Mesodermal cell (in vitro differentiated cells): ENCODE measurements at regions not wholly inside any gene's neighbourhood (a gene's known extent, or its start where the extent isn't known, plus 50 kb on each side); places are given as distances from the start of the nearest gene placed in this dataset.
"Not testable (repeated sequence)": the region's sequence is repeated elsewhere in the genome, so short reads cannot be mapped to it uniquely, and the experiment has no call there.

Experiments used
- H3K27ac ChIP-seq: 2 replicates; pipeline ENCODE4 v1.7.0; 2013; ENCODE audit warnings: mild to moderate bottlenecking, low read depth, low read length, moderate library complexity; ENCODE audit not compliant: severe bottlenecking
- H3K36me3 ChIP-seq: 2 replicates; pipeline ENCODE4 v1.7.1; 2013; ENCODE audit warnings: mild to moderate bottlenecking, low read length, moderate library complexity; ENCODE audit not compliant: control insufficient read depth, insufficient read depth
- H3K4me1 ChIP-seq: one replicate; pipeline ENCODE4 v1.7.1; 2013; ENCODE audit warnings: mild to moderate bottlenecking, low read length; ENCODE audit not compliant: insufficient read depth, control insufficient read depth, poor library complexity, severe bottlenecking
- H3K4me3 ChIP-seq: 2 replicates; pipeline ENCODE4 v1.7.0; 2013; ENCODE audit warnings: low read length, control low read depth, mild to moderate bottlenecking; ENCODE audit not compliant: insufficient read depth, poor library complexity, severe bottlenecking; ENCODE audit errors: extremely low read depth
- H3K9me3 ChIP-seq: 2 replicates; pipeline ENCODE4 v1.7.1; 2013; ENCODE audit warnings: mild to moderate bottlenecking, low read length, moderate library complexity; ENCODE audit not compliant: control insufficient read depth
- WGBS, 2 experiments: methylation state at CpG; one replicate each; pipeline ENCODE4 v1.1.5; 2013; ENCODE audit warnings: missing lambda C conversion rate in 2 of 2; ENCODE audit not compliant: insufficient coverage in 2 of 2; 5-methylcytosine and 5-hydroxymethylcytosine counted together

DNA sequence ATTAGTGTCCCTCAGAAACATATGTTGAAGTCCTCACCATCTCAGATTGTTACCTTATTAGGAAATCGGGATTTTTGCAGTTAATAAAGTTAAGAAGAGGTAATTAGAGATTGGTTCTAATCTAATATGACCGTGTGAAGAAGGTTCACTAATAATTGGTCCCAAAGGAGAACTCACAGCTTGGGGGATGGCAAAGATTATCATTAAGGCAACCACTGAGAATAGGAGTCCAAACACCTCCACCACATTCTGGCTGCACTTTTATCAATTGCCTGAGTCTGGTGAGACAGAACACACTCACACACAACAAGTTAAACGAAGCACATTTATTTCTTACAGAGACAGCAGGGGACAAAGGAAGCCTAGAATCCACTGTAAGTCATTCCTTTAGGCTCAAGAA, 94.9 kb upstream of the PRDM9 start:
- Histone ChIP-seq H3K4me3 (no peak overlapping the region), H3K9me3 (no peaks in the 10 kb centered on the region), H3K4me1 (no peaks in the 10 kb centered on the region), H3K27ac (no peak overlapping the region), H3K36me3 (no peaks in the 10 kb centered on the region)
- WGBS, 2 experiments, result 83 to 87% methylated on average over 1 to 3 of the region's 3 CpGs

DNA sequence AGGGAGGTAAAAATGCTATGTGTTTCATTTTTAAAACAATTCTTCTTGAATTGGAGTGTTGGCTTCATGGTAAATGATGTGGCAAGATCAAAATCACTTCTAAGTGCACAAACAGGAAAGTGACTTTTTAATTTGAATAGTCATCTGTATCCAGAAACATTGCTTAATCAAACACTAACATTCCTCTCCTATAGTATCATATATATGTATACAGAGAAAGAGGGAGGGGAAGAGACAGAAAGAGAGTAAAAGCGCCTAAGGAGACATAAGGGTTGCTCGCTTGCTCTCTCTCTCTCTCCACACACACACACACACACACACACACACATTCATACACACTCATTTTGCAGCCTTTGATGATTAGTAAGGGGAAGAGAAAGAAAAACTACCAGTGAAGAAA, 95.4 kb upstream of the PRDM9 start:
- H3K4me3 ChIP-seq, result no peak overlapping the region
- H3K9me3 ChIP-seq, result no peaks in the 10 kb centered on the region
- H3K4me1 ChIP-seq, result no peaks in the 10 kb centered on the region
- WGBS, 2 experiments, result no CpG with 5 or more reads among the region's 2 CpGs
- H3K36me3 ChIP-seq, result no peaks in the 10 kb centered on the region
- H3K27ac ChIP-seq, result no peak overlapping the region

DNA sequence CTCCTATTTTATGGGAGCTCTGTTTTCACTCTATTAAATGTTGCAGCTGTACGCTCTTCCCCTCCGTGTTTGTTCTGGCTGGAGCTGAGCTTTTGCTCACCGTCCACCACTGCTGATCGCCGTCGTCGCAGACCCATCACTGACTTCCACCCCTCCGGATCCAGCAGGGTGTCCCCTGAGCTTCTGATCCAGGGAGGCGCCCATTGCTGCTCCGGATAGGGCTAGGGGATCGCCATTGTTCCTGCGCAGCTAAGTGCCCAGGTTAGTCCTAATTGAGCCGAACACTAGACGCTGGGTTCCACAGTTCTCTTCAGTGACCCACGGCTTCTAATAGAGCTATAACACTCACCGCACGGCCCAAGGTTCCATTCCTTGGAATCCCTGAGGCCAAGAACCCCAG, 96.2 kb upstream of the PRDM9 start:
- Histone ChIP-seq H3K36me3 (no peaks in the 10 kb centered on the region), H3K4me1 (no peaks in the 10 kb centered on the region), H3K27ac (no peak overlapping the region), H3K9me3 (no peaks in the 10 kb centered on the region), H3K4me3 (no peak overlapping the region)
- WGBS, 2 experiments, result 87 to 88% methylated on average over 16 to 17 of the region's 17 CpGs

DNA sequence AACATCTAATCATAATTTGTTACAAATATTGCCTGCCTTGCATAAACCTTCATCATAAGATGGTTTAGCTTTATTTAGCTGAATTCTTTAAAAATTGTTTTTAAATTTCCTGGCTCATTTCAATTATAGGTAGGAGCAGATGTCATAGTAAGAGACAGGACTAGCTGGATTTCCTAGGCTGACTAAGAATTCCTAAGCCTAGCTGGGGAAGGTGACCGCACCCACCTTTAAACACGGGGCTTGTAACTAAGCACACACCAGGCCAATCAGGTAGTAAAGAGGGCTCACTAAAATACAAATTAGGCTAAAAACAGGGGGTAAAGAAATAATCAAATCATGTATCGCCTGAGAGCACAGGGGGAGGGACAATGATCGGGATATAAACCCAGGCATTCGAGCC, 96.6 kb upstream of the PRDM9 start:
- 96 to 100% methylated on average over 1 to 4 of the region's 5 CpGs for WGBS, 2 experiments

DNA sequence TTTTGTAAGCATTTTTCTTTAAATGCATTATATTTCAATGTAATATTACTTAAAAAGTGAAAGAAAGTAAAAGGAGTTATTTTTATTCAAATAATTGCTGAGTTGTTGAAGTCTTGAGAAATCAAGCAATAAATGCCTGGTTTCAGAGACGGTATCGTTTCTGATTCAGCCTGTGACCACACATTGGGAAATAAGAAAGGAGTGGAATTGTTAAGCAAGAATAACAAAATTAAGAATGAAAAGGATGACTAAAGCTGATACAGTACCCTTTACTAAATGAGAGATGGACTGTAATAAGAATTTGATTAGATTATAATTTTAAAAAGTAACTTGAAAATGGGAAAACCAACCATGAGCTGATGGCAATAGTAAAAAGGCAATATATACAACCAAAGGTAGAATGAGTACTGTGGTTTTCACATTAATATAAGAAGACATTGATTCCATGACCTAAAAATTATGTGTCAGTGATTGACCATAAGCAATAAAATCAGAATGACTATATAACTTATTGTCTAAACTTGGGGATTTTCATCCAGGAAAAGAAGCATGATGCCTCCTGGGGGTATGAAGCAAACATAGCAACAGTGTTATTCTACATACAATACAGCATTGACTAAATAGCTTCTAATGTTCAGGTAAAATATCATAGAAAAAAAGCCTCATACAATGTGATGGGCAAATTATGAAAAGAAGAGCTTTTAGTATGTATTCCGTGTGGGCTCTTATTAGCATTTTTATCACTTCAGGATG, 101.9 kb upstream of the PRDM9 start:
- Histone ChIP-seq H3K9me3 (no peaks in the 10 kb centered on the region), H3K36me3 (no peaks in the 10 kb centered on the region), H3K27ac (no peak overlapping the region), H3K4me1 (no peaks in the 10 kb centered on the region), H3K4me3 (no peak overlapping the region)
- WGBS, 2 experiments, result 89 to 100% methylated on average over 2 of the region's 3 CpGs

More for the DNA sequence above, 96.6 kb upstream of the PRDM9 start:
- not testable (repeated sequence) for H3K27ac ChIP-seq, H3K9me3 ChIP-seq, H3K36me3 ChIP-seq, H3K4me1 ChIP-seq, H3K4me3 ChIP-seq

DNA sequence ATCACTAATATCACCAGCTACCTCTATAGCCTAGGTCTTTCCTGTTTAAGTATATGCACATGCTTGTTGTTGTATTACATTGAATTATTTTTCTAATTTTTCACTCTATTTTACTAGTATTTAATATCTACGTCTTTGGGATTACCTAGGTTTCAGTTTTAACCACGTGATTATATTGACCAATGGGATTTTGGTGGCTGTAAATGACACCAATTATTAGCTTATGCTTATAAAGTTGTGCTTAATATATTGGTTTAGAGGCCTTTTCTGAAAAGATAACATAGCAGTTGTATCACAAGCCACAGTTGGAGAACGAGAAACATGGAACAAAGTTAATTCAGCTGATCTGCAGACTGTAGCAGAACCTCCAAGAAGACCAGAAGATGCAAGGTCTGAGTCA, 104.8 kb upstream of the PRDM9 start:
- 70 to 91% methylated on average over 1 of the region's 3 CpGs for WGBS, 2 experiments
- no peaks in the 10 kb centered on the region for H3K9me3 ChIP-seq
- no peak overlapping the region for H3K4me3 ChIP-seq
- no peaks in the 10 kb centered on the region for H3K4me1 ChIP-seq
- H3K36me3 ChIP-seq, result no peaks in the 10 kb centered on the region
- H3K27ac ChIP-seq, result no peak overlapping the region

DNA sequence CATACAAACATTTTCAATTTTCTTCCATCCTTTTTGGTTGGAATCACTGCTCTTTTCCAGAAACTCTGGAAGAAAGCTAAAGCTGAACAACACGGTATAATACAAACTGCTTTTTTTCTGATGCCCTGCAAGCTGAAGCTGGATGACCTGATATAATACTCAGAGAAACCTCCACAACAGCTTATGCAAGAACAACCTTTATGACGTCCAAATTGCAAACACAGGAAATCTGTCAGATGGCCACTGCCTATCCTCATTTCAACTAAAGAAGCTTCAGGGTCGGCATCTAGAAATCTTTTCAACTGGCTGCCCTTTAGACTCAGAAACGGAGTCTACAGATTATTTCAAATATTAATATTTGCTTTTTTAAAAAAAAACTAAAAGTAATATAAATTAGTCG, 106.5 kb upstream of the PRDM9 start:
- 70 to 92% methylated on average over 2 to 3 of the region's 5 CpGs for WGBS, 2 experiments
- Histone ChIP-seq H3K4me1 (no peaks in the 10 kb centered on the region), H3K9me3 (no peaks in the 10 kb centered on the region), H3K36me3 (no peaks in the 10 kb centered on the region), H3K27ac (no peak overlapping the region), H3K4me3 (no peak overlapping the region)

DNA sequence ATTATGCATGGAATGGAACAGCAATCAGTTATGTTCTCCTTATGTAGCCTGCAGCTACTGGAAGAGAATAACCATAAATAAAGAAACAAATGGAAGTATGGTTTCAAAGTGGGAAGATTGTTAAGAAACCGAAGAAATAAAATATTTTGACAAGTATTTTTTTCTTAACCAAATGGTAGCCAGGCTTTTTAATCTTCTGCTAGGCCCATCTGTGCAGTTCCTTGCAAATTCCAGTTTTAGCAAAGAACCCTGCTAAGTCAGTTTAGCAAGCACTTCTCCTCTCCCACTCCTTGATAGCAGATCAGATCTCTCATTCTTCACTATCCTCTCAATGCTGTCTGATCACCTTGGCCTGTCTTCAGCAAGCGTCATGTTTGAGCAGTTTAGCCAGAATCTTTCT, 111.1 kb upstream of the PRDM9 start:
- no peaks in the 10 kb centered on the region for H3K36me3 ChIP-seq
- H3K4me1 ChIP-seq, result no peaks in the 10 kb centered on the region
- peaks cover 8% of the 10 kb centered on the region for H3K9me3 ChIP-seq
- no peak overlapping the region for H3K4me3 ChIP-seq
- no CpG with 5 or more reads among the region's 2 CpGs for WGBS, 2 experiments
- no peak overlapping the region for H3K27ac ChIP-seq

DNA sequence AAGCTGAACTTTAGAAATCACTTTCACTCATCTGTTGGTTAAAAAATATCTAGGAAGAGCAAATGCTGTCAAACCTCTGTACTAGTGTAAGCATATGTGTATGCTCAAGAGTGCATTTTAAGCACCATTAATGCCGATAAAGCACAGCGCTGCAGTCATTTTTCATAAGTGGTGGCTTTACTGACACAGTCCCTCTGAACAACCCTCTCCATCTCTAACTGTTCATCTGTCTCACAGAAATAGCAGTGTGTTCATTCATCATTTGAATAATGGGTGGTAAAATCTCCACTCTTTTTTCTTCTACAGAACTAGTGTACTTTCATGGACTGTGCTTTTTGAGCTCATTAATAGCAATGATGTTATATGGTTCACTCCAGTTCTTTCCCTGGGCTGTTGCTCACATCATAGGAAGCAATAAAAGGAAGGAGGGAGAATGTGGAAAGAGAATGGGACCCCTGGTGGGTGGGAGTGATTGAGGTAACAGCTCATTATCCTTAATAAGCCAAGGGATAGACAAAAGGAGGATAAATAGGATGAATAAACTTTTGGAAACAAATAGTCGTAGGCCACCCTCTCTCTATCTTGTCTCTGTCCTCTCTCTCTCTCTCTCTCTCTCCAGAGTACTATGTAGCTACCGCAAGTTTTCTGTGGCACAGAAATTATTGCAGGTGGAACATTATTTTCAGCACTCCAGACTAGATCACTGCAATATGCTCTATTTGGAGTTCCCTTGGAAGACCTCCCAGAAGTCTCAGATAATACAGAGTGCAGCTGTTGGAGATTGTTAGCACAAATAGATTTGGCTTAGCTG, 117.9 kb upstream of the PRDM9 start:
- Histone ChIP-seq H3K4me1 (no peaks in the 10 kb centered on the region), H3K27ac (no peak overlapping the region), H3K36me3 (no peaks in the 10 kb centered on the region), H3K4me3 (no peak overlapping the region), H3K9me3 (peaks cover 5% of the 10 kb centered on the region)
- WGBS, 2 experiments, result 67 to 82% methylated on average over 1 to 2 of the region's 4 CpGs

DNA sequence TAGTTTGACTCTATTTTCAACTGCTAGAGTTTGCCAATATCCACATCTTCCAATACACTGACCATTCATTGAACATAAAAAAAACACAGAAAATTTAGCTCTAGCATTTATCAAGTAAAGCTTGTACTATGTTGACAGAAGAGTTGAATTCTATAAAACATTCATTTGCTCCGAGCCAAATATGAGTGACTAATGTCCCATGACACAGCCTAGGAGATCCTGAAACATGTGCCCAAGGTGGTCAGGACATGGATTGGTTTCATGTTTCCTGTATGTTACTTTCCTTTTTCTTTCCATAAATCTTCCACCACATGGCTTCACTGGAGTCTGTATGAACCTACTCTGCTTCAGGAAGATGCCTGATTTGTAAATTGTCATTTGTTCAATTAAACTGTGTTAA, 122.4 kb upstream of the PRDM9 start:
- H3K36me3 ChIP-seq, result no peaks in the 10 kb centered on the region
- no peak overlapping the region for H3K4me3 ChIP-seq
- WGBS, 2 experiments, result 100% methylated on average over 1 of the region's 1 CpG; no CpG with 5 or more reads in 1 of the 2 experiments
- no peaks in the 10 kb centered on the region for H3K4me1 ChIP-seq
- H3K27ac ChIP-seq, result no peak overlapping the region
- no peaks in the 10 kb centered on the region for H3K9me3 ChIP-seq

DNA sequence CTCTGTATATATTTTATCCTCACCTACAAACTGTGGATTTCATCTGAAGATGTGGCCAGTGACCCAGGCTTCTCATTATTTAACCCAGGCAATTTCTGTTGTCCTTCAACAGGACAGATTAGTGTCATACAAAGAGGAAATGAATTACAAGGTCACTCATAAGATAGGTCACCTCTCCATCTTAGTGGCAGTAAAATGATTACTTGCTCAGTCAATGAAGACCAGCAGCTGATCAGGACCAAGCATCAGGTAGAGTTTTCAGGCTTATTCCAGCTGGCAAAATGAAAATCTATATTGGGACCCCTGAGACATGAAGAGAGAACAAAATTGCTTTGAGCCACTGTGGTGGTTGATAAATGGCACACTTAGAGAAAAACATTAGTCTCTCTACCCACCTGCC, 135.2 kb upstream of the PRDM9 start:
- H3K4me3 ChIP-seq, result no peak overlapping the region
- H3K36me3 ChIP-seq, result no peaks in the 10 kb centered on the region
- no peaks in the 10 kb centered on the region for H3K4me1 ChIP-seq
- H3K9me3 ChIP-seq, result no peaks in the 10 kb centered on the region
- H3K27ac ChIP-seq, result no peak overlapping the region
